Mucosa of descending colon (tissue), 3 donors: ENCODE measurements at regions not wholly inside any gene's neighbourhood (a gene's known extent, or its start where the extent isn't known, plus 50 kb on each side); places are given as distances from the start of the nearest gene placed in this dataset.
"Not testable (repeated sequence)": the region's sequence is repeated elsewhere in the genome, so short reads cannot be mapped to it uniquely, and the experiment has no call there.

Source experiments
- ATAC-seq: fragments of 200-7000 bp; cut with Tn5 transposase; one replicate; pipeline ENCODE4 v1.9.1; 2020; ENCODE audit warnings: mild to moderate bottlenecking, moderate library complexity
- DNase-seq, 3 donors: peaks; one replicate each; pipeline ENCODE4 v3.0.0-alpha.2; 2020
- H3K36me3 ChIP-seq: fragments of 200-600 bp; one replicate; pipeline ENCODE4 v1.8.0; 2021; ENCODE audit warnings: low read depth, mild to moderate bottlenecking
- H3K4me1 ChIP-seq: fragments of 200-600 bp; one replicate; pipeline ENCODE4 v1.8.0; 2021; ENCODE audit warnings: low read depth, mild to moderate bottlenecking
- H3K4me3 ChIP-seq: fragments of 200-600 bp; one replicate; pipeline ENCODE4 v1.8.0; 2021; ENCODE audit warnings: mild to moderate bottlenecking
- H3K9me3 ChIP-seq: fragments of 200-600 bp; one replicate; pipeline ENCODE4 v1.8.0; 2021; ENCODE audit warnings: mild to moderate bottlenecking
- intact Hi-C, 2 donors: fragments of 100-400 bp; cut with DNase I in 1 of 2; cut with micrococcal nuclease in 1 of 2; formaldehyde crosslinking; loops; one replicate each; pipeline versions ENCODE4 v1.11.0 to v1.11.1; 2022; cut with DNase I, micrococcal nuclease
- TF ChIP-seq, protein P1 (sequence below): fragments of 200-600 bp; IDR thresholded peaks from one replicate; pipeline ENCODE4 v1.8.0; 2022; ENCODE audit warnings: antibody characterized with exemption, mild to moderate bottlenecking
- donor health status: DM: no; HTN: no; CAD: no; lungs with moderate emphysema.
- donor health status: DM: no; HTN: no; CAD: no.
- donor health status: DM: no; HTN: yes; CAD: no.

DNA sequence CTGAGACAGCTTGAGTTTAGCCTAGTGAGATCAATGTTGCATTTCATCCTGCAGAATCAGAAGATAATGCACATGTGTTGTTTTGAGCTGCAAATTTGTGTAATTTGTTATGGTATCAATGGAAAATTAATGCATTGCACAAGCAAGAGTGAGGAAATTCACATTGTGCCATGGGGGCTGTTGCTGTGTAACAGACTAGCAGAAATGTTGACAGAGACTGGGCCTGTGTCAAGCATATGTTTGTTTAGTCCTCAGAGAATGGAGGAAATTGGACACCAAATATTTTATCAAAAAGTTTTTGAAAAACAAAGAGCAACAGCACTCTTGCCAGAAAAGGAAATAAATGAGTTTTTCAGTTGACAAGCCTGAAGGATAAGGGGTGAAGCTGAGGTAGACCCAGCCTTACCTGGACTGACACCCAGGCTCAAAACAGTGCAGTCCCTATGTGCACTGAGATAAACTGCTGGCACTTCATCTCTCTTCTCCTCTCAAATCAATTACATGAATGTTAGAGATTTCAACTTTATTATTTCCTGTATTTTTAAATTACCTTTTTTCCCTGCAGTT, 1150.0 kb downstream of the FSCB start:
- intact Hi-C loops, result no loop called here
- H3K9me3 ChIP-seq, result no peaks in the 10 kb centered on the region
- TF ChIP-seq, protein P1, sequence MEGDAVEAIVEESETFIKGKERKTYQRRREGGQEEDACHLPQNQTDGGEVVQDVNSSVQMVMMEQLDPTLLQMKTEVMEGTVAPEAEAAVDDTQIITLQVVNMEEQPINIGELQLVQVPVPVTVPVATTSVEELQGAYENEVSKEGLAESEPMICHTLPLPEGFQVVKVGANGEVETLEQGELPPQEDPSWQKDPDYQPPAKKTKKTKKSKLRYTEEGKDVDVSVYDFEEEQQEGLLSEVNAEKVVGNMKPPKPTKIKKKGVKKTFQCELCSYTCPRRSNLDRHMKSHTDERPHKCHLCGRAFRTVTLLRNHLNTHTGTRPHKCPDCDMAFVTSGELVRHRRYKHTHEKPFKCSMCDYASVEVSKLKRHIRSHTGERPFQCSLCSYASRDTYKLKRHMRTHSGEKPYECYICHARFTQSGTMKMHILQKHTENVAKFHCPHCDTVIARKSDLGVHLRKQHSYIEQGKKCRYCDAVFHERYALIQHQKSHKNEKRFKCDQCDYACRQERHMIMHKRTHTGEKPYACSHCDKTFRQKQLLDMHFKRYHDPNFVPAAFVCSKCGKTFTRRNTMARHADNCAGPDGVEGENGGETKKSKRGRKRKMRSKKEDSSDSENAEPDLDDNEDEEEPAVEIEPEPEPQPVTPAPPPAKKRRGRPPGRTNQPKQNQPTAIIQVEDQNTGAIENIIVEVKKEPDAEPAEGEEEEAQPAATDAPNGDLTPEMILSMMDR, result no peak
- no peaks in the 10 kb centered on the region for H3K4me1 ChIP-seq
- DNase-seq, result no peak
- ATAC-seq, result no peak
- no peaks in the 10 kb centered on the region for H3K36me3 ChIP-seq
- no peak overlapping the region for H3K4me3 ChIP-seq

DNA sequence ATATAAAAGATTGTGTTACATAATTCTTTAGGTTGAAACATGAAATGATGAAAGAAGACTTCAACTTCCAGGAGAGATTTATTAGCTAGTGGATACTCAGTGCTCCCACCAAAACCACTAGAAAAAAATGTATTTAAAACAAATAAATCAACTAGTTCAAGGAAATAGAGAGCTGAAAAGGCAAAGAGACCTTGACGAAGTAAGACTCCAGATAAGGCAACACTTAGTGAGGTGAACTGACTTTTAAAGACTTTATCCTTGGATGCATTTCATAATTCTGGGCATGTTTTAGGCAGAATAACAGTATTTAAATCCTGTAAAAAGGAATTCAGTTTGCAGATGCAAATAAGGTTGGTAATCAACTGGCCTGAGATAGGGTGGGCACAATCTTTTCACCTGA, 1150.7 kb downstream of the FSCB start:
- Histone ChIP-seq H3K36me3 (no peaks in the 10 kb centered on the region), H3K4me1 (no peaks in the 10 kb centered on the region), H3K4me3 (no peak overlapping the region), H3K9me3 (no peaks in the 10 kb centered on the region)
- intact Hi-C loops, result no loop called here
- no peak for DNase-seq
- TF ChIP-seq, protein P1, result no peak
- no peak for ATAC-seq

DNA sequence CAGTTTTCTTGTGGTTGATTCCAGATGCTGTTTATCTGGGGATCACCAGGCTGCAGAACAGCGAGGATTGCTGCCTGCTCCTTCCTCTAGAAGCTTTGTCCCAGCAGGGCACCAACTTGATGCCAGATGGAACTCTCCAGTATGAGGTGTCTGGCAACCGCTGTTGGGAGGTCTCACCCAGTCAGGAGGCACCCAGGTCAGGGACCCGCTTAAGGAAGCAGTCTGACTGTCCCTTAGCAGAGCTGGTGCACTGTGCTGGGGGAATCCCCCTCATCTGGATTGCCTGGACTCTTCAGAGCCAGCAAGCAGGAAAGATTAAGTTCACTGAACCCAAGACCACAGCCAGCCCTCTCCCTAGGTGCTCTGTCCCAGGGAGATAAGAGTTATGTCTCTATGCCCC, 1165.2 kb downstream of the FSCB start:
- no peaks in the 10 kb centered on the region for H3K36me3 ChIP-seq
- DNase-seq, result peak in 1 of 3 donors; percentile 7
- no peaks in the 10 kb centered on the region for H3K4me1 ChIP-seq
- H3K4me3 ChIP-seq, result no peak overlapping the region
- H3K9me3 ChIP-seq, result peaks cover 3% of the 10 kb centered on the region
- no peak for ATAC-seq
- TF ChIP-seq, protein P1, result no peak
- intact Hi-C loops, result no loop called here

DNA sequence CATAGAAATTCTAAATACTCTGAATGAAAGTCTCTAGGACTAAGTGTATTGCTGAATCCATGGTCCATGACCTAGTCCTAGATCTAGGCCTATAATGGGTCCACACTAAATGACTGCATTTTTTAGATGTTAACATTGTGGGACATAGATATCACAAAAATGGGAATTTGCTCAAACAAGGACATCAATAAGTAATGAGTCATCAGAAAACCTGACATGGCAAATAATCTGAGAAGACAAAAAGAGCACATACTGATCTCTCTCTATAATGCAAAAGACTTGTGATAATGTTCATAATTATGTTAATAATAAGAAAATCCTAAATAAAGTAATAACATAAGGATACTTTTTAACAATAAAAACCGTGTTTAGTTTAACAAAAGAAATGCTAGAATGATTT, 1168.4 kb downstream of the FSCB start:
- no peaks in the 10 kb centered on the region for H3K36me3 ChIP-seq
- no peak for DNase-seq
- no peaks in the 10 kb centered on the region for H3K4me1 ChIP-seq
- ATAC-seq, result no peak
- TF ChIP-seq, protein P1, result no peak
- intact Hi-C loops, result no loop called here
- H3K4me3 ChIP-seq, result no peak overlapping the region
- H3K9me3 ChIP-seq, result no peaks in the 10 kb centered on the region

DNA sequence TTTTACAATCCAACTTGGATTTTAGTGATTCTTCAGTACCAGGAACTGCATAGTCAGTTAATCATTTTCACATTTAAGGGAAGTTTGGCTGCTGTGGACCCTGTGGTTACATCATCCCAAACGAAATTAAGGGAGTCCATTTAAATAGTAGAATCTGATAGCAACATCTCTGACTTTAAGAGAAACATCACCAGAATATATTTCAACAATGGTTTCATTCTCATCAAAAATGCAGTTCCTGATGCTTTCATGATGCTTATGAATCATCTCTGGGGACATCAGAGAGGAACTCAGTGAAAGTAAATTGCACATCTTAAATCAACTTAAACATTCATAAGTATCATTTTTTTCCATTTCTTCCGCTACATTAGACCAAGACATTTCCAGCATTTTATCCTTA, 1170.7 kb downstream of the FSCB start:
- H3K36me3 ChIP-seq, result no peaks in the 10 kb centered on the region
- no peak for ATAC-seq
- intact Hi-C loops, result no loop called here

DNA sequence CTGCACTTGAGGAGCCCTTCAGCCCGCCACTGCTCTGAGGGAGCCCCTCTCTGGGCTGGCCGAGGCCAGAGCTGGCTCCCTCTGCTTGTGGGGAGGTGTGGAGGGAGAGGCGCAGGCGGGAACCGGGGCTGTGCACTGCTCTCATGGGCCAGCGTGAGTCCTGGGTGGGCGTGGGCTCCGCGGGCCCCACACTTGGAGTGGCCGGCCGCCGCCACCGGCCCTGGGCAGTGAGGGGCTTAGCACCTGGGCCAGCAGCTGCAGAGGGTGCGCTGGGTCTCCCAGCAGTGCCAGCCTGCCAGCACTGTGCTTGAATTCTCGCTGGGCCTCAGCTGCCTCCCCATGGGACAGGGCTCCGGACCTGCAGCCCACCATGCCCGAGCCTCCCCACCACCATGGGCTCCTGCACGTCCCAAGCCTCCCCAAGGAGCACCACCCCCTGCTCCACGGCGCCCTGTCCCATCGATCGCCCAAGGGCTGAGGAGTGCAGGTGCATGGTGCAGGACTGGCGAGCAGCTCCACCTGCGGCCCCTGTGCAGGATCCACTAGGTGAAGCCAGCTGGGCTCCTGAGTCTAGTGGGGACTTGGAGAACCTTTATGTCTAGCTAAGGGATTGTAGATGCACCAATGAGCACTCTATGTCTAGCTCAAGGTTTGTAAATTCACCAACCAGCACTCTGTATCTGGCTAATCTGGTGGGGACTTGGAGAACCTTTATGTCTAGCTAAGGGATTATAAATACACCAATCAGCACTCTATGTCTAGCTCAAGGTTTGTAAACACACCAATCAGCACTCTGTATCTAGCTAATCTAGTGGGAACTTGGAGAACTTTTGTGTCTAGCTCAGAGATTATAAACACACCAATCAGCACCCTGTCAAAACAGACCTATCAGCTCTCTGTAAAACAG, 1180.3 kb downstream of the FSCB start:
- intact Hi-C loops, H3K9me3 ChIP-seq, H3K4me1 ChIP-seq, H3K4me3 ChIP-seq, ATAC-seq, H3K36me3 ChIP-seq: not testable (repeated sequence)
- DNase-seq, result peak in 1 of 3 donors; percentile 38

More for the DNA sequence above, 1170.7 kb downstream of the FSCB start:
- DNase-seq, result no peak
- TF ChIP-seq, protein P1, result no peak
- Histone ChIP-seq H3K4me1 (no peaks in the 10 kb centered on the region), H3K9me3 (no peaks in the 10 kb centered on the region), H3K4me3 (no peak overlapping the region)
